ENCODE measurements at regions not wholly inside any gene's neighbourhood (a gene's known extent, or its start where the extent isn't known, plus 50 kb on each side); places are given as distances from the start of the nearest gene placed in this dataset.

- TF ChIP-seq CTCF (IDR thresholded peaks at IDR 0.05; ENCODE audit: extremely low read depth, insufficient read depth, missing control alignments), result no peak
- DNase-seq (ENCODE audit: low spot score), result no peak
- in situ Hi-C loops (cut with MboI; ENCODE audit: low pct_unique_long_range_greater_than_20kb, low sequenced_read_pairs, unreplicated experiment), result no loop called here
Measured at GRCh38 chr5:37906416-37906815, 66.6 kb upstream of the GDNF start.

- DNase-seq (ENCODE audit: low spot score), result no peak
- no peak for TF ChIP-seq CTCF (IDR thresholded peaks at IDR 0.05; ENCODE audit: extremely low read depth, insufficient read depth, missing control alignments)
- in situ Hi-C loops (cut with MboI; ENCODE audit: low pct_unique_long_range_greater_than_20kb, low sequenced_read_pairs, unreplicated experiment), result no loop called here
Measured at GRCh38 chr5:37905230-37905629, 65.4 kb upstream of the GDNF start.

GRCh38 chr5:37902323-37902722 lies 62.5 kb upstream of the GDNF start:
- TF ChIP-seq CTCF (IDR thresholded peaks at IDR 0.05; ENCODE audit: extremely low read depth, insufficient read depth, missing control alignments), result no peak
- no peak for DNase-seq (ENCODE audit: low spot score)
- in situ Hi-C loops (cut with MboI; ENCODE audit: low pct_unique_long_range_greater_than_20kb, low sequenced_read_pairs, unreplicated experiment), result no loop called here

- no peak for DNase-seq (ENCODE audit: low spot score)
- in situ Hi-C loops (cut with MboI; ENCODE audit: low pct_unique_long_range_greater_than_20kb, low sequenced_read_pairs, unreplicated experiment), result no loop called here
- TF ChIP-seq CTCF (IDR thresholded peaks at IDR 0.05; ENCODE audit: extremely low read depth, insufficient read depth, missing control alignments), result no peak
Measured at GRCh38 chr5:37900692-37901091, 60.9 kb upstream of the GDNF start.

GRCh38 chr5:37899037-37899436 lies 59.2 kb upstream of the GDNF start:
- in situ Hi-C loops (cut with MboI; ENCODE audit: low pct_unique_long_range_greater_than_20kb, low sequenced_read_pairs, unreplicated experiment), result no loop called here
- no peak for DNase-seq (ENCODE audit: low spot score)
- TF ChIP-seq CTCF (IDR thresholded peaks at IDR 0.05; ENCODE audit: extremely low read depth, insufficient read depth, missing control alignments), result no peak

- DNase-seq (ENCODE audit: low spot score), result no peak
- no peak for TF ChIP-seq CTCF (IDR thresholded peaks at IDR 0.05; ENCODE audit: extremely low read depth, insufficient read depth, missing control alignments)
- in situ Hi-C loops (cut with MboI; ENCODE audit: low pct_unique_long_range_greater_than_20kb, low sequenced_read_pairs, unreplicated experiment), result no loop called here
Measured at GRCh38 chr5:37896159-37896558, 56.3 kb upstream of the GDNF start.

Measured in GM13977 (cell line).